ENCODE measurements at regions not wholly inside any gene's neighbourhood (a gene's known extent, or its start where the extent isn't known, plus 50 kb on each side); places are given as distances from the start of the nearest gene placed in this dataset.

GRCh38 chr2:2793514-2793913, 462.4 kb upstream of the MYT1L start:
- Histone ChIP-seq H3K4me1 (replicated peaks in 1 of 2) (no peaks in the 10 kb centered on the region), H3K27ac (no peak overlapping the region), H3K36me3 (replicated peaks in 1 of 2) (no peaks in the 10 kb centered on the region), H3K27me3 (peaks cover 3% of the 10 kb centered on the region), H3K9me3 (replicated peaks in 1 of 3) (no peaks in the 10 kb centered on the region), H3K4me3 (no peak overlapping the region)
- intact Hi-C loops (cut with DNase I): no loop called here
- 90 to 93% (median 91%) methylated on average over 17 of the region's 17 CpGs for WGBS, 4 donors
- DNase-seq: peak in 1 of 7 donors; percentile 36
- TF ChIP-seq POLR2A (IDR thresholded peaks at IDR 0.05) (no peak), CTCF (IDR thresholded peaks at IDR 0.05) (no peak)

GRCh38 chr2:2791606-2792005, 460.5 kb upstream of the MYT1L start:
- TF ChIP-seq CTCF (IDR thresholded peaks at IDR 0.05): no peak
- no peak for TF ChIP-seq POLR2A (IDR thresholded peaks at IDR 0.05)
- peaks cover 3% of the 10 kb centered on the region for H3K27me3 ChIP-seq
- no peaks in the 10 kb centered on the region for H3K4me1 ChIP-seq (replicated peaks in 1 of 2)
- peak in 1 of 7 donors; percentile 21 for DNase-seq
- no peaks in the 10 kb centered on the region for H3K36me3 ChIP-seq (replicated peaks in 1 of 2)
- H3K9me3 ChIP-seq (replicated peaks in 1 of 3): no peaks in the 10 kb centered on the region
- no peak overlapping the region for H3K4me3 ChIP-seq
- WGBS, 4 donors: 81 to 92% (median 86%) methylated on average over 13 to 15 of the region's 15 CpGs
- intact Hi-C loops (cut with DNase I): no loop called here
- H3K27ac ChIP-seq: no peak overlapping the region

- peaks cover 3% of the 10 kb centered on the region for H3K27me3 ChIP-seq
- TF ChIP-seq POLR2A (IDR thresholded peaks at IDR 0.05) (no peak), CTCF (IDR thresholded peaks at IDR 0.05) (no peak)
- peak in 1 of 7 donors; percentile 24 for DNase-seq
- H3K27ac ChIP-seq: no peak overlapping the region
- WGBS, 4 donors: 69 to 93% (median 82%) methylated on average over 4 to 11 of the region's 11 CpGs
- no peaks in the 10 kb centered on the region for H3K36me3 ChIP-seq (replicated peaks in 1 of 2)
- no peak overlapping the region for H3K4me3 ChIP-seq
- no peaks in the 10 kb centered on the region for H3K4me1 ChIP-seq (replicated peaks in 1 of 2)
- intact Hi-C loops (cut with DNase I): no loop called here
- H3K9me3 ChIP-seq (replicated peaks in 1 of 3): no peaks in the 10 kb centered on the region
These were observed 460.0 kb upstream of the MYT1L start for GRCh38 chr2:2791031-2791430.

- Histone ChIP-seq H3K9me3 (replicated peaks in 1 of 3) (no peaks in the 10 kb centered on the region), H3K36me3 (replicated peaks in 1 of 2) (no peaks in the 10 kb centered on the region), H3K4me1 (replicated peaks in 1 of 2) (no peaks in the 10 kb centered on the region), H3K27me3 (peaks cover 3% of the 10 kb centered on the region), H3K4me3 (no peak overlapping the region), H3K27ac (no peak overlapping the region)
- TF ChIP-seq POLR2A (IDR thresholded peaks at IDR 0.05): no peak
- TF ChIP-seq CTCF (IDR thresholded peaks at IDR 0.05): no peak
- no peak for DNase-seq
- intact Hi-C loops (cut with DNase I): no loop called here
- 68 to 88% (median 82%) methylated on average over 3 of the region's 3 CpGs for WGBS, 4 donors
These were observed 457.0 kb upstream of the MYT1L start for GRCh38 chr2:2788076-2788475.
